Pancreas (tissue), 10 donors: ENCODE measurements at regions not wholly inside any gene's neighbourhood (a gene's known extent, or its start where the extent isn't known, plus 50 kb on each side); places are given as distances from the start of the nearest gene placed in this dataset.

Source experiments
- ATAC-seq, 4 donors: fragments of 200-7000 bp; cut with Tn5 transposase; one replicate each; pipeline versions ENCODE4 v1.8.0 to v1.9.1; 2020; ENCODE audit warnings: mild to moderate bottlenecking in 4 of 4, moderate library complexity in 4 of 4
- DNase-seq, 6 donors: peaks; one replicate each; pipeline ENCODE4 v3.0.0-alpha.2; 2020
- FAIRE-seq: peaks from 2 replicates; lab custom pipeline; 2012; peaks lifted over from hg19 to GRCh38; lab: Jason Lieb, UNC
- H3K27ac ChIP-seq, 4 donors: fragments of 200-600 bp; sonication (generic); 1 replicate in 3 of 4; 2 replicates in 1 of 4; pipeline versions ENCODE4 v1.5.0 to v1.8.0; 2020
- H3K27me3 ChIP-seq, 4 donors: fragments of 200-600 bp; one replicate each; pipeline ENCODE4 v1.8.0; 2021
- H3K36me3 ChIP-seq, 3 donors: fragments of 200-600 bp; sonication (generic) in 1 of 3; one replicate each; pipeline versions ENCODE4 v1.5.0 to v1.8.0; 2020 to 2021
- H3K4me1 ChIP-seq, 3 donors: fragments of 200-600 bp; one replicate each; pipeline ENCODE4 v1.8.0; 2021
- H3K4me3 ChIP-seq, 4 donors: fragments of 200-600 bp; sonication (generic) in 2 of 4; one replicate each; pipeline versions ENCODE4 v1.5.0 to v1.8.0; 2020 to 2021
- H3K9me3 ChIP-seq, 4 donors: fragments of 200-600 bp; one replicate each; pipeline ENCODE4 v1.8.0; 2021
- CTCF ChIP-seq, 4 donors: fragments of 200-600 bp; sonication (generic) in 3 of 4; IDR thresholded peaks; one replicate each; pipeline versions ENCODE4 v1.5.0 to v1.8.0; 2021; ENCODE audit warnings: antibody characterized with exemption in 4 of 4
- WGBS, 2 donors: extraction: QIAGEN DNeasy Blood & Tissue Kit; methylation state at CpG; one replicate each; pipeline ENCODE4 v1.1.7; 2013; 5-methylcytosine and 5-hydroxymethylcytosine counted together
- intact Hi-C, 3 donors: fragments of 100-400 bp; cut with DNase I; formaldehyde crosslinking; loops; one replicate each; pipeline versions ENCODE4 v1.11.1 to v1.14.2; 2022
- donor health status: healthy with polysubstance abuse.
- donor health status: DM: no; HTN: no; CAD: no; lungs with moderate emphysema.
- donor health status: DM: no; HTN: no; CAD: no.
- donor health status: control.
- donor health status: control.
- donor health status: Bipolar disorder and iron deficiency.
- donor health status: DM: yes; HTN: yes; CAD: no.
- donor health status: DM: no; HTN: no; CAD: no.
- donor health status: DM: no; HTN: no; CAD: no.
- donor health status: DM: yes; HTN: yes; CAD: no.

- DNase-seq (no peak), ATAC-seq (no peak), FAIRE-seq (no peak)
- Histone ChIP-seq H3K4me1 (no peaks in the 10 kb centered on the region), H3K4me3 (no peak overlapping the region), H3K9me3 (no peaks in the 10 kb centered on the region), H3K27me3 (no peaks in the 10 kb centered on the region), H3K27ac (no peak overlapping the region), H3K36me3 (no peaks in the 10 kb centered on the region)
- intact Hi-C loops, result no loop called here
- no peak for TF ChIP-seq CTCF (IDR thresholded peaks at IDR 0.05)
- 71 to 87% methylated on average over 10 of the region's 10 CpGs for WGBS, 2 donors
Observed at GRCh38 chrX:121231566-121232358, 184.4 kb downstream of the GLUD2 start.

GRCh38 chrX:121236040-121236439 lies 188.6 kb downstream of the GLUD2 start:
- WGBS, 2 donors, result 50 to 100% methylated on average over 1 of the region's 1 CpG
- peak; percentile 65 for FAIRE-seq
- intact Hi-C loops, result no loop called here

GRCh38 chrX:121238093-121238492 lies 190.7 kb downstream of the GLUD2 start:
- no peak for FAIRE-seq
- WGBS, 2 donors, result 75 to 100% methylated on average over 1 of the region's 1 CpG
- Histone ChIP-seq H3K27ac (no peak overlapping the region), H3K27me3 (no peaks in the 10 kb centered on the region), H3K4me3 (no peak overlapping the region), H3K36me3 (no peaks in the 10 kb centered on the region), H3K9me3 (no peaks in the 10 kb centered on the region), H3K4me1 (no peaks in the 10 kb centered on the region)
- no peak for DNase-seq
- intact Hi-C loops, result no loop called here
- TF ChIP-seq CTCF (IDR thresholded peaks at IDR 0.05), result no peak
- no peak for ATAC-seq

More at GRCh38 chrX:121236040-121236439, 188.6 kb downstream of the GLUD2 start:
- Histone ChIP-seq H3K4me1 (no peaks in the 10 kb centered on the region), H3K4me3 (no peak overlapping the region), H3K36me3 (no peaks in the 10 kb centered on the region), H3K27me3 (no peaks in the 10 kb centered on the region), H3K9me3 (no peaks in the 10 kb centered on the region), H3K27ac (no peak overlapping the region)
- ATAC-seq, result no peak
- no peak for TF ChIP-seq CTCF (IDR thresholded peaks at IDR 0.05)
- DNase-seq, result no peak

GRCh38 chrX:121244511-121244910 lies 197.1 kb downstream of the GLUD2 start:
- no peak for TF ChIP-seq CTCF (IDR thresholded peaks at IDR 0.05)
- intact Hi-C loops, result no loop called here
- Histone ChIP-seq H3K27me3 (no peaks in the 10 kb centered on the region), H3K27ac (no peak overlapping the region), H3K4me1 (no peaks in the 10 kb centered on the region), H3K9me3 (no peaks in the 10 kb centered on the region), H3K4me3 (no peak overlapping the region), H3K36me3 (no peaks in the 10 kb centered on the region)
- no peak for ATAC-seq
- 31 to 49% methylated on average over 1 of the region's 1 CpG for WGBS, 2 donors
- peak; percentile 13 for FAIRE-seq
- no peak for DNase-seq

GRCh38 chrX:121245763-121246162 lies 198.4 kb downstream of the GLUD2 start:
- H3K27ac ChIP-seq, result no peak overlapping the region
- DNase-seq, result no peak
- H3K4me3 ChIP-seq, result no peak overlapping the region
- no peak for ATAC-seq
- no peaks in the 10 kb centered on the region for H3K4me1 ChIP-seq
- TF ChIP-seq CTCF (IDR thresholded peaks at IDR 0.05), result no peak
- no peaks in the 10 kb centered on the region for H3K36me3 ChIP-seq
- intact Hi-C loops, result no loop called here
- FAIRE-seq, result peak; percentile 17
- no peaks in the 10 kb centered on the region for H3K9me3 ChIP-seq
- H3K27me3 ChIP-seq, result no peaks in the 10 kb centered on the region
